ENCODE measurements at regions not wholly inside any gene's neighbourhood (a gene's known extent, or its start where the extent isn't known, plus 50 kb on each side); places are given as distances from the start of the nearest gene placed in this dataset.

DNA sequence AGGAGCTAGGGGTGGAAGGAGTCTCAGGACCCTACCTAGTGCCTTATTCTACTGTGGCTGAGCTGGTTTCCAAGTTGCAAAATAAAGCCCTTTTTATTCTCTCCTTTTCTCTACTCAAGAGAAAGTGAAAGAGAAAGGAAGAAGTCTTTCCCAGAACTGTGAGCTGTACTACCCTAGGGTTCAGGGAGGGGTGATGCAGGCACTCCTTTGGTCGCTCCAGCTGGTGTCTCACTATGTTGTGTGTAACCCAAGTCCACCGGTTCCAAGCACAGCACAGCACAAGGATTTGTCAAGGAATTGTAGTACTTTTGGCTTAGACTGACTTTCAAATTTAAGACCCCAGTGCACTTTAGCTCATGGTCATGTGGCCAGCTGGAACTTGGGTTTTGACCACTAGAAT is 1721.7 kb downstream of the OTOL1 start:
- TF ChIP-seq, protein P1, sequence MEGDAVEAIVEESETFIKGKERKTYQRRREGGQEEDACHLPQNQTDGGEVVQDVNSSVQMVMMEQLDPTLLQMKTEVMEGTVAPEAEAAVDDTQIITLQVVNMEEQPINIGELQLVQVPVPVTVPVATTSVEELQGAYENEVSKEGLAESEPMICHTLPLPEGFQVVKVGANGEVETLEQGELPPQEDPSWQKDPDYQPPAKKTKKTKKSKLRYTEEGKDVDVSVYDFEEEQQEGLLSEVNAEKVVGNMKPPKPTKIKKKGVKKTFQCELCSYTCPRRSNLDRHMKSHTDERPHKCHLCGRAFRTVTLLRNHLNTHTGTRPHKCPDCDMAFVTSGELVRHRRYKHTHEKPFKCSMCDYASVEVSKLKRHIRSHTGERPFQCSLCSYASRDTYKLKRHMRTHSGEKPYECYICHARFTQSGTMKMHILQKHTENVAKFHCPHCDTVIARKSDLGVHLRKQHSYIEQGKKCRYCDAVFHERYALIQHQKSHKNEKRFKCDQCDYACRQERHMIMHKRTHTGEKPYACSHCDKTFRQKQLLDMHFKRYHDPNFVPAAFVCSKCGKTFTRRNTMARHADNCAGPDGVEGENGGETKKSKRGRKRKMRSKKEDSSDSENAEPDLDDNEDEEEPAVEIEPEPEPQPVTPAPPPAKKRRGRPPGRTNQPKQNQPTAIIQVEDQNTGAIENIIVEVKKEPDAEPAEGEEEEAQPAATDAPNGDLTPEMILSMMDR (conservative IDR thresholded peaks at IDR 0.05 in 1 of 2, IDR thresholded peaks at IDR 0.05 in 1 of 2; ENCODE audit: low read depth in 1 of 2, low read length in 2 of 2): no peak
- TF ChIP-seq EZH2 (IDR thresholded peaks at IDR 0.05; ENCODE audit: low read length, missing control alignments): no peak
